Kidney (tissue), 13 donors: ENCODE measurements at regions not wholly inside any gene's neighbourhood (a gene's known extent, or its start where the extent isn't known, plus 50 kb on each side); places are given as distances from the start of the nearest gene placed in this dataset.

Experiments used
- DNase-seq, 5 donors: peaks; one replicate each; pipeline ENCODE4 v3.0.0-alpha.2; 2013 to 2020
- FAIRE-seq: peaks from 2 replicates; lab custom pipeline; 2012; peaks lifted over from hg19 to GRCh38; lab: Jason Lieb, UNC
- H3K27ac ChIP-seq, 2 donors: one replicate each; pipeline ENCODE4 v1.7.0; 2013; ENCODE audit warnings: low read depth in 2 of 2, low read length in 2 of 2, inconsistent platforms in 1 of 2
- H3K27me3 ChIP-seq: one replicate; pipeline ENCODE4 v1.7.1; 2013; ENCODE audit warnings: low read length, inconsistent platforms; ENCODE audit not compliant: control insufficient read depth, insufficient read depth
- H3K36me3 ChIP-seq, 3 donors: one replicate each; pipeline versions ENCODE4 v1.7.0 to v1.7.1; 2013; ENCODE audit warnings: low read length in 3 of 3, control low read depth in 1 of 3, inconsistent platforms in 1 of 3; ENCODE audit not compliant: insufficient read depth in 3 of 3, control insufficient read depth in 2 of 3
- H3K4me1 ChIP-seq, 3 donors: one replicate each; pipeline versions ENCODE4 v1.7.0 to v1.7.1; 2013; ENCODE audit warnings: low read length in 3 of 3, inconsistent platforms in 1 of 3, low read depth in 1 of 3; ENCODE audit not compliant: control insufficient read depth in 2 of 3, insufficient read depth in 2 of 3
- H3K4me3 ChIP-seq, 3 donors: one replicate each; pipeline versions ENCODE4 v1.7.0 to v1.8.1; 2013; ENCODE audit warnings: low read length in 3 of 3, control low read depth in 1 of 3, inconsistent platforms in 1 of 3
- H3K9ac ChIP-seq, 3 donors: one replicate each; pipeline versions ENCODE4 v1.7.0 to v1.7.1; 2013; ENCODE audit warnings: low read length in 3 of 3, control low read depth in 1 of 3, inconsistent platforms in 1 of 3
- H3K9me3 ChIP-seq, 3 donors: one replicate each; pipeline versions ENCODE4 v1.7.0 to v1.7.1; 2013; ENCODE audit warnings: low read length in 3 of 3, control low read depth in 1 of 3, inconsistent platforms in 1 of 3; ENCODE audit not compliant: control insufficient read depth in 2 of 3, insufficient read depth in 1 of 3
- CTCF ChIP-seq: IDR thresholded peaks from 3 replicates; pipeline ENCODE4 v1.5.1; 2012; ENCODE audit warnings: mild to moderate bottlenecking, moderate library complexity, borderline replicate concordance; ENCODE audit not compliant: insufficient read depth; ENCODE audit errors: extremely low read depth
- intact Hi-C: fragments of 100-400 bp; cut with DNase I; formaldehyde crosslinking; loops from one replicate; pipeline ENCODE4 v1.11.1; 2022
- donor health status: control.
- donor health status: control.
- donor health status: control.
- donor health status: control.
- donor health status: control.
- donor health status: DM: yes; HTN: yes; CAD: no.
- donor health status: Normal renal cell carcinoma (clear cell type).

- no peak for TF ChIP-seq CTCF
- no peak overlapping the region for H3K27ac ChIP-seq
- intact Hi-C loops, result no loop called here
- DNase-seq (peak in 1 of 5 donors; percentile 48), FAIRE-seq (no peak)
- H3K9ac ChIP-seq, result no peak overlapping the region
- H3K36me3 ChIP-seq, result no peaks in the 10 kb centered on the region
- no peak overlapping the region for H3K4me3 ChIP-seq
- no peaks in the 10 kb centered on the region for H3K27me3 ChIP-seq
- no peaks in the 10 kb centered on the region for H3K9me3 ChIP-seq
- H3K4me1 ChIP-seq, result peaks cover 0 to 3% (median 0%) of the 10 kb centered on the region in 3 donors
These were observed 295.5 kb upstream of the CLINT1 start for GRCh38 chr5:158154226-158155005.

DNA sequence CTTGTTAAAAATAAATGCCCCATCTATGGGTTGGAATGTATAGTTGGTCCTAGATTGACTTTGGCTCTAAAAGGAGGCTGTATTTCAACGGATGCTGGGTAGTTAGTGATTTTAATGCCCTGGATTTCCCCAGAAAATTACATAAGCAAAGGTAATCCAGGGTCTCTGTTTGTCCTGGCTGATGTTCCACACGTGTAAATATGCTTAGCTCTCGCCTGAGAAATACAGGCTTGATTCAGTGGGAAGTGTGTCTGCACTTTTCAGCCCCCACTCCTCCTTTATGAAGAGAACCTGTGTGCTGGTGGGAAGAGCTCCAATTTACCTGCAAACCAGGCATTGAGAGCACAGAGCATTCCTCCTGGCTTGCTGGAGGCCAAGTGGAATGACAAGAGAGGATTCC, 294.6 kb upstream of the CLINT1 start:
- Histone ChIP-seq H3K27ac (no peak overlapping the region), H3K4me3 (no peak overlapping the region), H3K9ac (no peak overlapping the region), H3K4me1 (peaks cover 0 to 3% (median 0%) of the 10 kb centered on the region in 3 donors), H3K36me3 (no peaks in the 10 kb centered on the region), H3K9me3 (no peaks in the 10 kb centered on the region), H3K27me3 (no peaks in the 10 kb centered on the region)
- FAIRE-seq, result no peak
- intact Hi-C loops, result no loop called here
- TF ChIP-seq CTCF, result no peak
- DNase-seq, result no peak

GRCh38 chr5:158152136-158152535, 293.2 kb upstream of the CLINT1 start:
- Histone ChIP-seq H3K9ac (no peak overlapping the region), H3K4me1 (peaks cover 0 to 3% (median 0%) of the 10 kb centered on the region in 3 donors), H3K27me3 (no peaks in the 10 kb centered on the region), H3K27ac (no peak overlapping the region), H3K36me3 (no peaks in the 10 kb centered on the region), H3K4me3 (no peak overlapping the region), H3K9me3 (no peaks in the 10 kb centered on the region)
- DNase-seq (no peak), FAIRE-seq (no peak)
- no peak for TF ChIP-seq CTCF
- intact Hi-C loops, result no loop called here
